HG03460 (cell line): ENCODE measurements at regions not wholly inside any gene's neighbourhood (a gene's known extent, or its start where the extent isn't known, plus 50 kb on each side); places are given as distances from the start of the nearest gene placed in this dataset.
"Not testable (repeated sequence)": the region's sequence is repeated elsewhere in the genome, so short reads cannot be mapped to it uniquely, and the experiment has no call there.

Experiments
- ATAC-seq: cut with Tn5 transposase; IDR thresholded peaks from one replicate; pipeline ENCODE4 v1.9.1; 2021; ENCODE audit not compliant: unreplicated experiment

GRCh38 chr4:127529879-127530278 lies 102.9 kb upstream of the INTU start:
- not testable (repeated sequence) for ATAC-seq

GRCh38 chr4:127533028-127533700 lies 99.6 kb upstream of the INTU start:
- ATAC-seq: no peak

DNA sequence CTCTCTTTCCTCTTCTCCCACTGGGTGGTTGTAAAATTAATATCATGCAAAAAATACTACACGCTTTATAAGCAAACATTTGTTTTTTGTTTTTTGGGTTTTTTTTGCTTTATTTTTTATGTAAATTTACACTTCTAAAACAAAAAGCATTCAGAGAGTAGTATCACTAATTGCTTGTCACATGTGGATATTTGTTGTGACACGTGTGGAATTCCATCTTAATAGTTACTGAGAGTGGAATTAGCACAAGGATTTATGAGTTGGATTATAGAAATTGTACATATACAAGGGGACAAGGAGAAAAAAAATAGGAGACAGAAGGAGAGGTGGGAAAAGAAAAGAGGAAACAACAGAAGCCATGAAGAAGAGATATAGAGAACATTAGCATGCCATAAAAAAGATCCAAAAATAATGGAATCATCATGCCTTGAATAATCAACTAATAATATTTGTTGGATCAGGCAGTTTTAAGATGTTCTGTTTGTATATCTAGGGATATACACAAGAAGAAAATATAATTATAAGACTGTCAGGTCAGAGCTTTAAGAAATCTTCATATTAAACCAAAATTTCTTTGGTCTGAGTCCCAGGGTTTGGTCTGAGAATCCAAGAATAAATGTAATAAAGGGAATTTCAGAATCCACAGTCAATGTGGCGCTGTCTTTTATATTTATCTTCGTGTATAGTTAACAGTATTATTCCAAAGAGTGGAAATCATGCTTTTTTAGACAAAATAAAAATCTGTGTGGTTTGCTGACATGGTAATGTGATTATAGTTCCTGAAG lies 98.5 kb upstream of the INTU start:
- ATAC-seq: no peak

- no peak for ATAC-seq
Measured at GRCh38 chr4:127538016-127538415, 94.7 kb upstream of the INTU start.

DNA sequence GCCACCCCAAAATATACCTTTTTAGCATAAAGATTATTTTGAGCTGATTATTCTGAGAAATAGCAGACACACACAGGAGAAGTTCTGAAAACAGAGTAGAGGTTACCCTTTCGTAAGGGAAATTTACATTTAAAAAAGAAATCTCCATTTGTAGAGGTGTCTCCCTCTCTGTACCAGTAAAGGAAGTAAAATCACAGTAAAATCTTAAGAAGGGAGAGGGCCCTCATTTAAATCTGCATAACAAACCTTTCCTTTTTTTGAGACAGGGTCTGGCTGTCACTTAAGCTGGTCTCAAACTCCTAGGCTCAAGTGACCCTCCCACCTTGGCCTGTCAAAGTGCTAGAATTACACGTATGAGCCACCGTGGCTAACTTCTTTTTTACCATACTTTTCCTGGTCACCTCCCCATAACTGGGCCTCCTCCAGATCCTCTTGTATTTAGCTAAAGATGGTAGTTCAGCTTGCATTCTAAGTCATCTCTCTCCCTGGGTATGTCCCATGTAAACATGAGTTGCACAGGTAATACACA lies 92.2 kb upstream of the INTU start:
- no peak for ATAC-seq

DNA sequence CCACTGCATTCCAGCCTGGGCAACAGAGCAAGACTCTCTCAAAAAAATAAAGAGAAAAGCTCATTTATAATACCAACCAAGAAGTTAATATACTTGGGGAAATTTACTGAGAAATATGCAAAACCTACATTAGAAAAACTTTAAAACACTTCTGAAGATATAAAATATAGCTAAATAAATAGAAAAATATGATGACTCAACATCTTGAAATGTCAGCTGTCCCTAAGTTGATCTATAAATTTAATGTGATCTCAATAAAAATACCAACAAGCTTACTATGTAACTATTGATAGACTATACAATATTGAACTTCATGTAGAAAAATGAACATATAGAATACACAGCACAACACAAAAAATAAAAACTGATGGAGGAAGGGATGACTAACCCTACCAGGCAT lies 87.5 kb upstream of the INTU start:
- no peak for ATAC-seq

DNA sequence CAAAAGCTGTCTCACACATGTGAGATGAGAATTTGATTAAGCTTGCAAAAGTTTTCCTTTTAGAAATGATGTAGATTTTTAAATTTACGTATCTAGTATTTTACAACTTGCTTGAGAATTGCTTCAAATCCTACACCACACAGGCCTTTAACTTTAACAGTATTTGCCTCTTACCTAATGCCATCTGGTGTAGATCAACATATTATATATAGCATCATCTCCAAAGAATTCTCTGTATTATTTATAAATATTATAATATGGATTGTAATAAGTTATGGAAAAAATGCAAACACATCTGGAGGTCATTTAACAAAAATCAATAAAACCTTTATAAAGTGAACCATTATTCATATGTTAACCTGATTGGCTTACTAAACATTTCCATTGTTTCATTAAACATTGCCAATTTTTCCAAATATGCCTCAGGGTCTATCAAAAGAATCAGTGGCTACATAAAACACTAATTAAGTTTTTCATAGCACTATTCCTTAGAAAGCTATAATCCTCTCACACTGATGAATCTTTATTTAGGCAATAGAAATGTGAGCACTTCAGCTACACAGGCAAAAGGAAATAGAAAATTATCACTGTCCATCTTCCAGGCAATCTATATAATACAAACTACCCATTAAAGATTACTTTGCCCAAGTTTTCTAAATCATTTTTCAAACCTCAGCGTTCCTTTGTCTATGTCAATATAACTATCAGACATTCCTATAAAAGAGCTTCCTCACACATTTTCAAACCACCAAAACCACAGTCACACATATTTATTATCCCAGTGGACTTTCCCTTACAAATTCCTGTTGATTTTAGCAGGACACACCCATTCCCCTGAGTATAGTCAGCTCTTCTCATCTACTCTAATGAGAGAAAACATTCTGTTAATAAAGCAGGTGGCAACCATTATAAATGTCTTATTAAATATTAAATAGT lies 83.5 kb upstream of the INTU start:
- no peak for ATAC-seq

- ATAC-seq: no peak
Measured at GRCh38 chr4:127555106-127555505, 77.7 kb upstream of the INTU start.

DNA sequence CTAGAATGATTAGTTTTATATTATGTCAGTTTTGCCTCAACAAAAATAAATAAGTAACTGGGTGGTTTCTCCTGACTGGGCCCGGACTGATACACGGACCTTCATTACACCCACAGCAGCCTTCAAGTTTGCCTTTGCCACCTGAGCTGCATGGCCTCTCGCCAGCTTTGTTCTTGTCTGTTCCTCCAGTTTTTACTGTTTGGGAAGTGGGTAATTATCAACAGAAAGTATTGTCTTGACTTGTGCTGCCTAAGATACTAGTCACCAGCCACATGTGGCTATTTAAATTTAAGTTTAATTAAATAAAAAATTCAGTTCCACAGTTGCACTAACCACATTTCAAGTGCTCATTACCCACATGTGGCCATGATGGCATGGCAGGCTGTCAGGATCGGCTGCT lies 74.7 kb upstream of the INTU start:
- ATAC-seq: no peak

DNA sequence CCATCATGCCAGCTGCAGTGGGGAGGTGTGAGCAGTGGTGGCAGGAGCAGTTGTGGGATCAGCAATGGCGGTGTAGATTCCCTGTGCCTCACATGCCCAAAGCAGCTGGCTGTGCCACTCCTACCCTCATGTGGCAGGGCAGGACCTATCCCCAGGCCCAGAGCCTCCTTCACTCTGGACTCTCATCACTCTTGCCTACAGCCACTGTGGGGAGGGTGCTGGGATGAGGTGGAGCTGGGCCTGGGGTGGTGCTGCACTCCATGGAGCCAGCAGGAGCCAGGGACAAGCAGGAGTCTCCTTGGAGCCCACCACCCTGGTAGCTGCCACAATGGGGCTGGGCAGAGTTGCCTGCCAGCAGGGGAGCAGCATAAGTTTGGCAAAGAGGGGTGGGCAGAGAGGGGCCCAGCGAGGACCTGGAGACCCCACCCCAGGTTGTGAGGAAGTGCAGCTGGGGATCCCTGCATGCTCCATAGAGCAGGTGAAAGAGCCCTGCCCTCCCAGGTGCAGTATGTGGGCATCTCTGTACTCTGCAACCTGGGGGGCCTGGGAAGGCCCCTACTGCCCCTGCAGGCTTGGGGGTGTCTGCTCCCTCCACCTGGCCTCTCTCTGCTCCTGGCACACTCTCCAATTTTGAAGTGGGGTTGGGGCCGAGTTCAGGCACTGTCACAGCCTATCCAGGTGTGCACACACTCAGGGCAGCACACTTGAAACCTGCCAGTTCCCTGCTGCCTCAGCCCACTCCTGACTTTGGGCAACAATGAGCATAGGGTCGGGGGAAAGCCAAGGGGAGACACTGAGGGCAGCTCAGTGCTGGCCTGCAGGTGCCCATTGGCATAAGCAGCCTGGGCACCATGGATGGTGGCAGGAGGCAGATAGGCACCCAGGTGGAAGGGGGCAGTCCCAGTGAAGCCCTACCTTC lies 74.0 kb upstream of the INTU start:
- no peak for ATAC-seq

GRCh38 chr4:127559981-127560380 lies 72.8 kb upstream of the INTU start:
- no peak for ATAC-seq

DNA sequence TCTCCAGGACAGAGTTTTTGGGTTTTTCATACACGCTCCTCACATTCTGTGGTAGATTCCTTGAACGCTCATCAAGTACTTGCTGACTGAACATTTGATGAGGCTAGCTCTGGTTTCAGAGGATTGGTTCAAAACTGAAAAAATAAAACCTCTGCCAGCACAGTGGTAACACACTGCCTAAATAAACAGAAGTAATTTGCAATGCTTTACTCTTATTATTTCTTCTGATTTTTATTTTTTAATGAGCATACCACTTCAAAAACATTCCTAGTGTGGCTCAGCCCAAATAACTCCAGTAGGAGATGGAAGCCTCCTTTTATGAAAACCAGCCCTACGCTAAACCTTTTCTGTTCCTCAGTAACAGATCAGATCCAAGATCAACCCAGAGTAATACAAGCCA lies 72.0 kb upstream of the INTU start:
- ATAC-seq: no peak

- no peak for ATAC-seq
Measured at GRCh38 chr4:127574643-127575042, 58.1 kb upstream of the INTU start.

DNA sequence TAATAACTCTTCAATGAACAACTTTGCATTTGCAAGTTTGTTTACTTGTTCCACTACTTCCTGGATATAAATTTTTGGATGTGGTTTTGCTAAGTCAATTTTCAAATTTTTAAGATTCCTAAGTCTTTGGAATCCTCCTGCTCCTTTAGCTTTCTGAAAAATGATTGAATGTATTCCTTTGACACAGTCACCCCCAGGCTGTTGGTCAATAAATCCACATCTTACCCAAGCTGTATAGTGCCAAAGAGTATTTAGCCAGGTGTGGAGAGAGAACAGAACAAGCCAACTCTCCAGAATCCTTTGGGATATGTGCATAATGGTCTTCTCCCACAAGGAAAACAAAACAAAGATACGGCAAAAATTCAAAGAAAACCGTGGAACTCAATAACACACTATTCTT lies 56.9 kb upstream of the INTU start:
- ATAC-seq: no peak

DNA sequence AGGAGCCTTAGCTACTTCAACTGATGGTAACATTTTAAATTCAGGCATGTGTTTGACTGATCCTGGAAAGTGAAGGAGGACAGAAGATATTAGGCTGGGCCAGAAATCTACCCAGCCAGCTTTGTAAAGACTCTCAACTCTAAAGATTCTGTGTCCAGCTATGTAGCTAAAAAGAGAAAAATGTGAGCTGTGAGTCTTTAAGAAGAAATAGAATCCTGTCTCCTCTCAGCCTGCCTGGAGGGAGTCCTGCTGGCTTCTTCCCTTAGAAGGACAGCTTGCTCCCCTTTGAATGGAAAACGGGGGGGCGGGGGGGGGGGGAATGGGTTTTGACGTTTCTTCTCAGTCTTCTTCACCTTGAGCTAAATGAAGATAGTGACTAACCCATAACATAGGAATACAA lies 54.3 kb upstream of the INTU start:
- no peak for ATAC-seq

DNA sequence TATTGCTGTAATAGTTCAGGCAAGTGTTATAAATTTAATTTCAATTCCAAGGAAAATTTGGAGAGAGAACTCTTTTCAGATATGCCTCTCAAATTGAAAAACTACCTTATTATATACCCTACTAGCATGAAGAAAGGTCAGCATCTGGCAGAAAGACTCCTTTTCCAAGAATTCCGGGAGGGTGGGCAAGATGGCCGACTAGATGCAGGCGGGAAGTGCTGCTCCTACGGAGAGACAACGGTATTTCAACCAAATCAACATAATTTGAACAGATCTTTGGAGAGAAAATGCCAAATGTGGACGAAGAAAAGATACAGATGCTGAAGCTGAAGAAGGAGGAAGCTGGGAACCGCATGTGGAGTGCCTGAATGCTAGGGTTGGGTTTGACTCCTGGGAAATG lies 53.8 kb upstream of the INTU start:
- ATAC-seq: no peak

- ATAC-seq: no peak
Measured at GRCh38 chr4:127579821-127580220, 52.9 kb upstream of the INTU start.

- ATAC-seq: no peak
Measured at GRCh38 chr4:127580300-127580699, 52.5 kb upstream of the INTU start.

- ATAC-seq: no peak
Measured at GRCh38 chr4:127580891-127581290, 51.9 kb upstream of the INTU start.
